Karpas-422 (cell line): ENCODE measurements at regions not wholly inside any gene's neighbourhood (a gene's known extent, or its start where the extent isn't known, plus 50 kb on each side); places are given as distances from the start of the nearest gene placed in this dataset.
"Not testable (repeated sequence)": the region's sequence is repeated elsewhere in the genome, so short reads cannot be mapped to it uniquely, and the experiment has no call there.

Source experiments
- DNase-seq: peaks from one replicate; pipeline ENCODE4 v3.0.0-alpha.2; 2015
- H2AFZ ChIP-seq: fragments of 200-600 bp; sonication (generic); 2 replicates; pipeline ENCODE4 v1.6.1; 2014; ENCODE audit warnings: antibody characterized with exemption, low read length, mixed read lengths
- H3K27ac ChIP-seq: fragments of 200-600 bp; sonication (generic); 2 replicates; pipeline ENCODE4 v1.5.1; 2014; ENCODE audit warnings: mild to moderate bottlenecking, low read length, moderate library complexity
- H3K27me3 ChIP-seq: fragments of 200-600 bp; sonication (generic); 2 replicates; pipeline ENCODE4 v1.6.1; 2014; ENCODE audit warnings: low read length, mixed read lengths
- H3K36me3 ChIP-seq: fragments of 200-600 bp; sonication (generic); 2 replicates; pipeline ENCODE4 v1.6.1; 2014; ENCODE audit warnings: low read length, mixed read lengths; ENCODE audit not compliant: insufficient read depth
- H3K4me1 ChIP-seq: fragments of 200-600 bp; sonication (generic); 2 replicates; pipeline ENCODE4 v1.6.1; 2014; ENCODE audit warnings: mild to moderate bottlenecking, low read length, mixed read lengths
- H3K4me2 ChIP-seq: fragments of 200-600 bp; sonication (generic); 2 replicates; pipeline ENCODE4 v1.6.1; 2014; ENCODE audit warnings: low read length, low read depth, mild to moderate bottlenecking; ENCODE audit not compliant: poor library complexity, severe bottlenecking
- H3K4me3 ChIP-seq: fragments of 200-600 bp; sonication (generic); 2 replicates; pipeline ENCODE4 v1.5.1; 2014; ENCODE audit warnings: mild to moderate bottlenecking, antibody characterized with exemption, low read length, mixed read lengths
- H3K79me2 ChIP-seq: fragments of 200-600 bp; sonication (generic); 2 replicates; pipeline ENCODE4 v1.6.1; 2014; ENCODE audit warnings: mild to moderate bottlenecking, low read length, mixed read lengths
- H3K9ac ChIP-seq: fragments of 200-600 bp; sonication (generic); 2 replicates; pipeline ENCODE4 v1.6.0; 2014; ENCODE audit warnings: low read length
- H3K9me2 ChIP-seq: fragments of 200-600 bp; sonication (generic), shearing (Covaris generic); replicated peaks from 2 replicates; pipeline ENCODE4 v1.6.0; 2014; ENCODE audit warnings: mild to moderate bottlenecking, low read length, moderate library complexity; ENCODE audit not compliant: insufficient read depth
- H3K9me3 ChIP-seq: fragments of 300-700, 200-600 bp; sonication (generic); 2 replicates; pipeline ENCODE4 v1.6.1; 2014; ENCODE audit warnings: low read length, mixed read lengths
- H4K20me1 ChIP-seq: fragments of 200-600 bp; sonication (generic); 2 replicates; pipeline ENCODE4 v1.6.1; 2014; ENCODE audit warnings: mild to moderate bottlenecking, antibody characterized with exemption, low read length, low read depth; ENCODE audit not compliant: insufficient read depth

DNA sequence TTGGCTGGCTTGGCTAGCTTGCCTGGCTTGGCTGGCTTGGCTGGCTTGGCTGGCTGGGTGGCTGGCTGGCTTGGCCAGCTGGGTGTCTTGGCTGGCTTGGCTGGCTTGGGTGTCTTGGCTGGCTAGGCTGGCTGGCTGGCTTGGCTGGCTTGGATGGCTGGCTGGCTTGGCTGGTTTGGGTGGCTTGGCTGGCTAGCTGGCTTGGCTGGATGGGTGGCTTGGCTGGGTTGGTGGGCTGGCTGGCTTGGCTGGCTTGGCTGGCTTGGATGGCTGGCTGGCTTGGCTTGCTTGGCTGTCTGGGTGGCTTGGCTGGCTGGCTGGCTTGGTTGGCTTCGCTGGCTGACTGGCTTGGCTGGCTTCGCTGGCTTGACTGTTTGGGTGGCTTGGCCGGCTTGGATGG is 440.3 kb downstream of the GOLGA6L6 start:
- not testable (repeated sequence) for H3K4me3 ChIP-seq, DNase-seq, H3K27ac ChIP-seq, H2AFZ ChIP-seq, H3K9me2 ChIP-seq, H4K20me1 ChIP-seq, H3K9ac ChIP-seq, H3K4me1 ChIP-seq, H3K4me2 ChIP-seq, H3K79me2 ChIP-seq, H3K36me3 ChIP-seq, H3K27me3 ChIP-seq, H3K9me3 ChIP-seq

DNA sequence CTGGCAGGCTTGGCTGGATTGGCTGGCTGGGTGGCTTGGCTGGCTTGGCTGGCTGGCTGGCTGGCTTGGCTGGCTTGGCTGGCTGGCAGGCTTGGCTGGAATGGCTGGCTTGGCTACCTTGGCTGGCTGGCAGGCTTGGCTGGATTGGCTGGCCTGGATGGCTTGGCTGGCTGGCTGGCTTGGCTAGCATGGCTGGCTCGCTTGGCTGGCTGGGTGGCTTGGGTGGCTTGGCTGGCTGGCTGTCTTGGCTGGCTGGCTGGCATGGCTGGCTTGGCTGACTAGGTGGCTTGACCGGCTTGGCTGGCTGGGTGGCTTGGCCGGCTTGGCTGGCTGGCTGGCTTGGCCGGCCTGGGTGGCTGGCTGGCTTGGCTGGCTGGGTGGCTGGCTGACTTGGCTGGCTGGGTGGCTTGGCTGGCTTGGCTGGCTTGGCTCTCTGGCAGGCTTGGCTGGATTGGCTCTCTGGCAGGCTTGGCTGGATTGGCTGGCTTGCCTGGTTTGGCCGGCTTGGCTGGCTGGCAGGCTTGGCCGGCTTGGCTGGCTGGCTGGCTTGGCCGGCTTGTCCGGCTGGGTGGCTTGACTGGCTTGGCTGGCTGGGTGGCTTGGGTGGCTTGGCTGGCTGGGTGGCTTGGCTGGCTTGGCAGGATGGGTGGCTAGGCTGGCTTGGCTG is 440.9 kb downstream of the GOLGA6L6 start:
- not testable (repeated sequence) for H3K36me3 ChIP-seq, H3K79me2 ChIP-seq, H4K20me1 ChIP-seq, H3K4me3 ChIP-seq, DNase-seq, H2AFZ ChIP-seq, H3K27me3 ChIP-seq, H3K27ac ChIP-seq, H3K4me1 ChIP-seq, H3K9me3 ChIP-seq, H3K9ac ChIP-seq, H3K4me2 ChIP-seq, H3K9me2 ChIP-seq

DNA sequence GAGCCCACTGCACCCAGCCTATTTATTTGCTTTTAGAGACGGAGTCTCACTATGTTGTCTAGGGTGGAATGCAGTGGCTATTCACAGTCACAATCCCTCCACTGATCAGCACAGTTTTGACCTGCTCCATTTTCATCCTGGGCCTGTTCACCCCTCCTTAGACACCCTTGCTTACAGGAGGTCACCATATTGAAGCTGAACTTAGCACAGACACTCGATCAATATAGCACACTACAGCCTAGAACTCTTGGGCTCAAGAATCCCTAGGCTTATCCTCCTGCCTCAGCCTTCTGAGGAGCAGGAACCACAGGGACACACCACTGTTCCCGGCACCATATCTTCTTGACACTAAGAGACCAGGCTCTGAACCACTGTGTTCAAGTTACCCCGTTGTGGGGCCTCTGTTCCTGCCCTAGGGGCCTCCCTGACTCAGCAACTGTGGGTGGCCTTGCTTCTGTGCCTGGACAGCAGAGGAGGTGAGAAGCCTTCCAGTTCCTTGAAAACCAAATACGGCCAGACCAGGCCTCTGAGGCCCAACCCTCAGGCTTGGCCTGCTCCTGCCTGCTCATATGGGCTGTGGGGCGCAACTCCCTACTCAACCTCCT is 445.8 kb downstream of the GOLGA6L6 start:
- not testable (repeated sequence) for H3K9ac ChIP-seq, H3K4me3 ChIP-seq, H3K36me3 ChIP-seq, H3K9me3 ChIP-seq, H3K9me2 ChIP-seq, DNase-seq, H3K27me3 ChIP-seq, H3K4me2 ChIP-seq, H4K20me1 ChIP-seq, H2AFZ ChIP-seq, H3K4me1 ChIP-seq, H3K27ac ChIP-seq, H3K79me2 ChIP-seq

DNA sequence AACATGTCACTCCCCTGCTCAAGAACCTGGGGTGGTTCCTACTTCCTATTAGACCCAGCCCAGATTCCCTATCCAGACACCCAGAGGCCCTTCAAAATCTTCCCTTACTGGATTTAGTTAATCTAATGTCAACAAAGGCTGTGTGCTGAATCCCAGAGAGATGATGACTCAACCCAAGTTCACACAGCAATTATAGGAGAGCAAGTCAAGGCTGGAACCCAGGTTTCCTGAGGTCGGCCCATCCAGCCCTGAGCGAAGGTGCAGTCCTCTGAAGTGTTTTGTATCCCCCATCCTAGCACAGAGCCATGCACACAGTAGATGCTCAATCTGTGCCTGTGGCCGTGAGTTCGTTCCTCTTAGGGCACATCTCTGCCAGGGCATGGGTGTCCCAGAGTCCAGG is 452.1 kb downstream of the GOLGA6L6 start:
- H3K27ac ChIP-seq, DNase-seq, H3K9ac ChIP-seq, H3K4me3 ChIP-seq, H3K27me3 ChIP-seq, H2AFZ ChIP-seq, H3K4me2 ChIP-seq, H4K20me1 ChIP-seq, H3K79me2 ChIP-seq, H3K9me3 ChIP-seq, H3K9me2 ChIP-seq, H3K36me3 ChIP-seq, H3K4me1 ChIP-seq: not testable (repeated sequence)

DNA sequence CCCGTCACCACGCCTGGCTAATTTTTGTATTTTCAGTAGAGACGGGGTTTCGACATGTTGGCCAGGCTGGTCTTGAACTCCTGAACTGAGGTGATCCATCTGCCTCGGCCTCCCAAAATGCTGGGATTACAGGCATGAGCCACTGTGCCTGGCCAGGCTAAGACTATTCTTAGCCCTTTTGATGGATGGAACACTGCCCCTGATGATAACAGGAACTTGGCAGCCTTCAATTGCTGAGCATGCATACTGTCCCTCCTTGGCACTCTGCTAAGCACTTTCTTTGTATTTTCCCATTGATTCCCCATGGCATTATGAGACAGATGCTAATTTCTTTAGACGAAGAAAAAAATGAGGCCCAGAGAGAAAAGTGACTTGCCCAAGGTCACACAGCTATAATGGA is 457.6 kb downstream of the GOLGA6L6 start:
- not testable (repeated sequence) for H3K9me3 ChIP-seq

DNA sequence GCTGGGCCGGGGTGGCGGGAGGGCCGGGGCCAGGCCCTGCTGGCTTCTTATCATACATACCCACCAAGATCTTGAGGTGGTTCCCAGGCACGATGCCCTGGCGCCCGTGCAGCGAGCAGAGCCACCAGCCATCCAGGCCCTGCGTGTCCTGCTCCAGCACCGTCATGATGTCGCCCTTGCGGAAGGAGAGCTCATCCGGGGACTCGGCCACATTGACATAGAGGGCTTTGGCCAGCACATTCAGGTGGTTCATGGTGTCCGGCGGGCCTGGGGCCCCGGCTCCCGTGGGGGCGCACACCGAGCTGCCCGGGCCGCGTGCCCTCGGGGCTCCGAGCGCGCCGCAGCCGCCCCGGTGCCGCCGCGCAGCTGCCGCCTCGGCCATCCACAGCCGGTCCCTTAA is 467.5 kb downstream of the GOLGA6L6 start:
- H3K79me2 ChIP-seq, H3K36me3 ChIP-seq, H3K4me1 ChIP-seq, H3K9me2 ChIP-seq, H2AFZ ChIP-seq, H3K9me3 ChIP-seq, H3K4me3 ChIP-seq, H3K9ac ChIP-seq, H4K20me1 ChIP-seq, H3K27ac ChIP-seq, H3K4me2 ChIP-seq, H3K27me3 ChIP-seq, DNase-seq: not testable (repeated sequence)

More for the DNA sequence above, 457.6 kb downstream of the GOLGA6L6 start:
- not testable (repeated sequence) for H3K4me3 ChIP-seq, H3K9ac ChIP-seq, H3K27me3 ChIP-seq, H3K4me2 ChIP-seq, H3K27ac ChIP-seq, H4K20me1 ChIP-seq, H3K4me1 ChIP-seq, H2AFZ ChIP-seq, H3K9me2 ChIP-seq, H3K36me3 ChIP-seq, H3K79me2 ChIP-seq, DNase-seq

DNA sequence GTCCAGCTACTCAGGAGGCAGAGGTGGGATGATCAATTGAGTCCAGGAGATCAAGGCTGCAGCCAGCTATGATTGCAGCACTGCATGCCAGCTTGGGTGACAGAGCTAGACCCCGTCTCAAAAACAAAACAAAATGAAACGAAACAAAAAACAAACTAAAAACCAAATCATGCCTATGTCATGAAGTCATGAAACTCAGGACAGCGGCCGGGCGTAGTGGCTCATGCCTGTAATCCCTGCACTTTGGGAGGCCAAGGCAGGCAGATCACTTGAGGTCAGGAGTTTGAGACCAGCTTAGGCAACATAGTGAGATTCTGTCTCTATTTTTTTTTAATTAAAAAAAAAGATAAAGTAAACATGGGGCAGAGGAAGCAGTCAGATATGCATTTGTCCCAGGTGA is 472.6 kb downstream of the GOLGA6L6 start:
- not testable (repeated sequence) for H3K9ac ChIP-seq, H3K27me3 ChIP-seq, H3K4me2 ChIP-seq, H3K27ac ChIP-seq, H3K9me2 ChIP-seq, H2AFZ ChIP-seq, H3K4me3 ChIP-seq, DNase-seq, H3K79me2 ChIP-seq, H3K4me1 ChIP-seq, H3K36me3 ChIP-seq, H4K20me1 ChIP-seq, H3K9me3 ChIP-seq

DNA sequence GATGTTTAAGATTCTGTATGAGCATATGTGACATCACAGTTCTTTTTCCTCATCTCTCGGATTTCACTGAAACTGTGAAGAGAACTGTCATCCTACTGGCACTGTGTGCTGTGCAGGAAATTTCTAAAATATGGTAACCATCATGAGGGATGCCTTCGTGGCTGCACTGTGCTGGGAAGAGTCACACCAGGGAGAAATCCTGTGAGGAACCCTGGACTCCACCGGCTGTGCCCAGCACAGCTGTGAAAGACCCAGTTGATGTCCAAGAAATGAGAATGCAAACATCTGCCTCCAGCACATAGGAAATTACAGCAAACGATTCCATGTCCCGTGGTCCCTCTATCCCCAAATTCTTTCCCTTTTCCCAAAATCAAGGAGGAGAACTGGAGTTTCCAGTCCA is 475.4 kb downstream of the GOLGA6L6 start:
- not testable (repeated sequence) for H3K4me3 ChIP-seq, DNase-seq, H2AFZ ChIP-seq, H3K4me1 ChIP-seq, H3K27me3 ChIP-seq, H3K79me2 ChIP-seq, H3K36me3 ChIP-seq, H3K9me2 ChIP-seq, H3K9ac ChIP-seq, H3K4me2 ChIP-seq, H3K27ac ChIP-seq, H4K20me1 ChIP-seq, H3K9me3 ChIP-seq

DNA sequence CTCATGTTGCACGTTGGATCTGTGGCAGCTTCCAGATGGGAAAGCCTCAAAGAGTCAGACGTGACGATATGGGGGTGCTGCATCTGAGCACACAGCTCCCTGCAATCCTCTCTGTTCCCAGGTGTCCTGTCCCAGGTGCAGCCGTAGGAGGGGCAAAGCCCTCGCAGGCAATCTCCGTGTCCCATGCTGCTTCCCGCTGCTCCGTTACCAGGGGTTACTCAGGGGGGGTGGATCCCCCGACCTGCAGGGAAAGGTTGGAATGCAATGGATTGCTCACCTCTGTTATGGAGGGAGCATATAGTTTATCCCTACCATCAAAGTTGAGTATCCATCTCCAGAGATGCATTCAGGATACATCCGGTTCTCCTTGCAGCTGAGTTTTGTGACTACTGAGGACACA is 476.1 kb downstream of the GOLGA6L6 start:
- not testable (repeated sequence) for H3K4me2 ChIP-seq, H3K4me1 ChIP-seq, H3K36me3 ChIP-seq, H3K79me2 ChIP-seq, H3K9me2 ChIP-seq, H3K9ac ChIP-seq, H3K4me3 ChIP-seq, H3K27ac ChIP-seq, H2AFZ ChIP-seq, H3K9me3 ChIP-seq, H3K27me3 ChIP-seq, DNase-seq, H4K20me1 ChIP-seq
